Muscle of leg (tissue), 3 donors: ENCODE measurements at regions not wholly inside any gene's neighbourhood (a gene's known extent, or its start where the extent isn't known, plus 50 kb on each side); places are given as distances from the start of the nearest gene placed in this dataset.

Experiments
- DNase-seq: peaks from one replicate; pipeline ENCODE4 v3.0.0; 2013
- H3K27ac ChIP-seq: one replicate; pipeline ENCODE4 v1.5.1; 2013; ENCODE audit warnings: mild to moderate bottlenecking, low read length, control low read depth
- H3K27me3 ChIP-seq: one replicate; pipeline ENCODE4 v1.6.1; 2013; ENCODE audit warnings: low read length; ENCODE audit not compliant: control insufficient read depth, insufficient read depth
- H3K36me3 ChIP-seq: one replicate; pipeline ENCODE4 v1.6.1; 2013; ENCODE audit warnings: low read length; ENCODE audit not compliant: control insufficient read depth, insufficient read depth
- H3K4me1 ChIP-seq: one replicate; pipeline ENCODE4 v1.6.1; 2013; ENCODE audit warnings: low read length; ENCODE audit not compliant: control insufficient read depth, insufficient read depth
- H3K4me3 ChIP-seq: one replicate; pipeline ENCODE4 v1.5.1; 2013; ENCODE audit warnings: low read length, control low read depth
- H3K9me3 ChIP-seq: replicated peaks from 2 replicates; pipeline ENCODE4 v1.6.1; 2013; ENCODE audit warnings: low read depth, low read length; ENCODE audit not compliant: control insufficient read depth
- WGBS: methylation state at CpG from one replicate; pipeline ENCODE4 v1.1.5; 2013; ENCODE audit warnings: missing lambda C conversion rate; ENCODE audit not compliant: insufficient coverage; 5-methylcytosine and 5-hydroxymethylcytosine counted together

GRCh38 chr17:36705874-36706731 is 104.7 kb downstream of the MRM1 start:
- peaks cover 28% of the 10 kb centered on the region for H3K27me3 ChIP-seq
- H3K4me3 ChIP-seq, result no peak overlapping the region
- H3K4me1 ChIP-seq, result no peaks in the 10 kb centered on the region
- H3K27ac ChIP-seq, result no peak overlapping the region
- 58% methylated on average over 12 of the region's 15 CpGs for WGBS
- no peaks in the 10 kb centered on the region for H3K9me3 ChIP-seq
- H3K36me3 ChIP-seq, result no peaks in the 10 kb centered on the region
- DNase-seq, result no peak

GRCh38 chr17:36707904-36708303 is 106.5 kb downstream of the MRM1 start:
- 80% methylated on average over 1 of the region's 3 CpGs for WGBS

GRCh38 chr17:36714789-36715188 is 113.4 kb downstream of the MRM1 start:
- H3K27ac ChIP-seq, result no peak overlapping the region
- WGBS, result 57% methylated on average over 1 of the region's 6 CpGs

More at GRCh38 chr17:36707904-36708303, 106.5 kb downstream of the MRM1 start:
- Histone ChIP-seq H3K27ac (no peak overlapping the region), H3K9me3 (no peaks in the 10 kb centered on the region), H3K27me3 (peaks cover 28% of the 10 kb centered on the region), H3K4me1 (no peaks in the 10 kb centered on the region), H3K36me3 (no peaks in the 10 kb centered on the region), H3K4me3 (no peak overlapping the region)
- no peak for DNase-seq

GRCh38 chr17:36715951-36716350 is 114.6 kb downstream of the MRM1 start:
- no peaks in the 10 kb centered on the region for H3K4me1 ChIP-seq
- H3K27me3 ChIP-seq, result peaks cover 4% of the 10 kb centered on the region
- no peak for DNase-seq
- H3K9me3 ChIP-seq, result no peaks in the 10 kb centered on the region
- 82% methylated on average over 7 of the region's 7 CpGs for WGBS
- H3K36me3 ChIP-seq, result no peaks in the 10 kb centered on the region
- H3K4me3 ChIP-seq, result no peak overlapping the region
- H3K27ac ChIP-seq, result no peak overlapping the region

More at GRCh38 chr17:36714789-36715188, 113.4 kb downstream of the MRM1 start:
- DNase-seq, result no peak
- H3K4me1 ChIP-seq, result no peaks in the 10 kb centered on the region
- H3K36me3 ChIP-seq, result no peaks in the 10 kb centered on the region
- H3K27me3 ChIP-seq, result peaks cover 2% of the 10 kb centered on the region
- H3K4me3 ChIP-seq, result no peak overlapping the region
- no peaks in the 10 kb centered on the region for H3K9me3 ChIP-seq

GRCh38 chr17:36717088-36717487 is 115.7 kb downstream of the MRM1 start:
- no peaks in the 10 kb centered on the region for H3K9me3 ChIP-seq
- no peak for DNase-seq

GRCh38 chr17:36720131-36720530 is 118.7 kb downstream of the MRM1 start:
- no peak for DNase-seq
- Histone ChIP-seq H3K4me1 (peaks cover 5% of the 10 kb centered on the region), H3K36me3 (no peaks in the 10 kb centered on the region), H3K9me3 (no peaks in the 10 kb centered on the region), H3K27me3 (peaks cover 23% of the 10 kb centered on the region), H3K27ac (no peak overlapping the region), H3K4me3 (no peak overlapping the region)
- 40% methylated on average over 1 of the region's 4 CpGs for WGBS

More at GRCh38 chr17:36717088-36717487, 115.7 kb downstream of the MRM1 start:
- Histone ChIP-seq H3K4me1 (no peaks in the 10 kb centered on the region), H3K36me3 (no peaks in the 10 kb centered on the region), H3K27me3 (peaks cover 8% of the 10 kb centered on the region), H3K4me3 (no peak overlapping the region), H3K27ac (no peak overlapping the region)
- 86% methylated on average over 2 of the region's 3 CpGs for WGBS

GRCh38 chr17:36721560-36722120 is 120.3 kb downstream of the MRM1 start:
- H3K36me3 ChIP-seq, result no peaks in the 10 kb centered on the region
- H3K27ac ChIP-seq, result no peak overlapping the region
- H3K9me3 ChIP-seq, result no peaks in the 10 kb centered on the region
- peaks cover 5% of the 10 kb centered on the region for H3K4me1 ChIP-seq
- no peak for DNase-seq
- H3K27me3 ChIP-seq, result peaks cover 27% of the 10 kb centered on the region
- WGBS, result 25% methylated on average over 2 of the region's 8 CpGs
- peak overlapping the region; percentile 22 for H3K4me3 ChIP-seq

- peak; percentile 41 for DNase-seq
- peaks cover 34% of the 10 kb centered on the region for H3K27me3 ChIP-seq
- no peak overlapping the region for H3K27ac ChIP-seq
Measured at GRCh38 chr17:36722121-36722902, 120.9 kb downstream of the MRM1 start.

GRCh38 chr17:36722903-36723263 is 121.5 kb downstream of the MRM1 start:
- no peak for DNase-seq
- WGBS, result 80% methylated on average over 1 of the region's 6 CpGs
- Histone ChIP-seq H3K27me3 (peaks cover 39% of the 10 kb centered on the region), H3K4me1 (peaks cover 5% of the 10 kb centered on the region), H3K4me3 (no peak overlapping the region), H3K36me3 (no peaks in the 10 kb centered on the region), H3K27ac (no peak overlapping the region), H3K9me3 (no peaks in the 10 kb centered on the region)

More at GRCh38 chr17:36722121-36722902, 120.9 kb downstream of the MRM1 start:
- Histone ChIP-seq H3K9me3 (no peaks in the 10 kb centered on the region), H3K36me3 (no peaks in the 10 kb centered on the region), H3K4me1 (peaks cover 5% of the 10 kb centered on the region), H3K4me3 (peak overlapping the region; percentile 33)
- WGBS, result 3% methylated on average over 32 of the region's 49 CpGs

GRCh38 chr17:36723459-36724025 is 122.2 kb downstream of the MRM1 start:
- Histone ChIP-seq H3K27me3 (peaks cover 43% of the 10 kb centered on the region), H3K4me3 (no peak overlapping the region), H3K27ac (no peak overlapping the region), H3K36me3 (no peaks in the 10 kb centered on the region), H3K9me3 (no peaks in the 10 kb centered on the region), H3K4me1 (peaks cover 5% of the 10 kb centered on the region)
- DNase-seq, result no peak
- WGBS, result 47% methylated on average over 3 of the region's 6 CpGs
